DND-41 (cell line): ENCODE measurements at regions not wholly inside any gene's neighbourhood (a gene's known extent, or its start where the extent isn't known, plus 50 kb on each side); places are given as distances from the start of the nearest gene placed in this dataset.

Experiments used
- CTCF ChIP-seq: IDR thresholded peaks from 2 replicates; pipeline ENCODE4 v1.5.1; 2012; ENCODE audit warnings: borderline replicate concordance, low read length, moderate library complexity, mild to moderate bottlenecking; ENCODE audit not compliant: poor library complexity, severe bottlenecking; ENCODE audit errors: extremely low read depth
- EZH2 ChIP-seq: IDR thresholded peaks from 3 replicates; pipeline ENCODE4 v1.6.1; 2012; ENCODE audit warnings: borderline replicate concordance, low read depth, mild to moderate bottlenecking, moderate library complexity, low read length, inconsistent platforms; ENCODE audit not compliant: severe bottlenecking

- TF ChIP-seq CTCF (no peak), EZH2 (no peak)
These were observed 96.9 kb upstream of the ZNF438 start for GRCh38 chr10:31128536-31128935.
